ENCODE measurements at regions not wholly inside any gene's neighbourhood (a gene's known extent, or its start where the extent isn't known, plus 50 kb on each side); places are given as distances from the start of the nearest gene placed in this dataset.
A peak's percentile ranks its signal among the peaks of the same experiment; 100 is the strongest.

- no peak overlapping the region for H2AFZ ChIP-seq (ENCODE audit: low read depth, low read length)
- H3K36me3 ChIP-seq (ENCODE audit: insufficient read depth, low read length) = no peaks in the 10 kb centered on the region
- no peak overlapping the region for H3K4me2 ChIP-seq (ENCODE audit: low read length)
- H3K4me3 ChIP-seq (ENCODE audit: low read length) = no peak overlapping the region
- no peak overlapping the region for H3K27ac ChIP-seq (ENCODE audit: low read length)
- H4K20me1 ChIP-seq (ENCODE audit: insufficient read depth) = no peaks in the 10 kb centered on the region
- H3K9me2 ChIP-seq (ENCODE audit: insufficient read depth, low read length) = no peaks in the 10 kb centered on the region
- no peak for TF ChIP-seq RAD21 (conservative IDR thresholded peaks at IDR 0.05)
- peak; percentile 57 for TF ChIP-seq POLR2AphosphoS5 (IDR thresholded peaks at IDR 0.05)
- no peaks in the 10 kb centered on the region for H3K79me2 ChIP-seq (replicated peaks; ENCODE audit: insufficient read depth, low read length)
- no peaks in the 10 kb centered on the region for H3F3A ChIP-seq (ENCODE audit: insufficient read depth, low read length, poor library complexity, severe bottlenecking)
- no peaks in the 10 kb centered on the region for H3K9me3 ChIP-seq (ENCODE audit: low read length)
- H3K27me3 ChIP-seq (ENCODE audit: insufficient read depth, low read depth, low read length) = no peaks in the 10 kb centered on the region
- H3K9ac ChIP-seq (ENCODE audit: low read length) = no peak overlapping the region
Measured at GRCh38 chr9:119047513-119048307, 321.5 kb downstream of the BRINP1 start.

- Histone ChIP-seq H4K20me1 (ENCODE audit: insufficient read depth) (no peaks in the 10 kb centered on the region), H3K4me3 (ENCODE audit: low read length) (no peak overlapping the region)
Measured at GRCh38 chr9:119050281-119050680, 319.0 kb downstream of the BRINP1 start.

More at GRCh38 chr9:119050281-119050680, 319.0 kb downstream of the BRINP1 start:
- Histone ChIP-seq H3K9me2 (ENCODE audit: insufficient read depth, low read length) (no peaks in the 10 kb centered on the region), H3K27me3 (ENCODE audit: insufficient read depth, low read depth, low read length) (no peaks in the 10 kb centered on the region), H3K79me2 (replicated peaks; ENCODE audit: insufficient read depth, low read length) (no peaks in the 10 kb centered on the region), H3K36me3 (ENCODE audit: insufficient read depth, low read length) (no peaks in the 10 kb centered on the region), H3K9ac (ENCODE audit: low read length) (no peak overlapping the region), H3K9me3 (ENCODE audit: low read length) (no peaks in the 10 kb centered on the region), H3K27ac (ENCODE audit: low read length) (no peak overlapping the region), H2AFZ (ENCODE audit: low read depth, low read length) (no peak overlapping the region), H3K4me2 (ENCODE audit: low read length) (no peak overlapping the region), H3F3A (ENCODE audit: insufficient read depth, low read length, poor library complexity, severe bottlenecking) (no peaks in the 10 kb centered on the region)
- no peak for TF ChIP-seq EZH2 (IDR thresholded peaks at IDR 0.05; ENCODE audit: borderline replicate concordance, insufficient read depth, low read length, poor library complexity, severe bottlenecking)
- TF ChIP-seq TAF1 (IDR thresholded peaks at IDR 0.05; ENCODE audit: low read depth) = no peak
- no peak for TF ChIP-seq POLR2AphosphoS5 (IDR thresholded peaks at IDR 0.05)
- TF ChIP-seq CTCF (IDR thresholded peaks at IDR 0.05; ENCODE audit: poor library complexity, severe bottlenecking) = no peak
- TF ChIP-seq EP300 (conservative IDR thresholded peaks at IDR 0.05; ENCODE audit: poor library complexity, severe bottlenecking) = no peak
- no peak for TF ChIP-seq REST (IDR thresholded peaks at IDR 0.05; ENCODE audit: borderline replicate concordance)
- no peak for TF ChIP-seq RAD21 (conservative IDR thresholded peaks at IDR 0.05)
- TF ChIP-seq SMC3 (conservative IDR thresholded peaks at IDR 0.05; ENCODE audit: poor library complexity) = no peak
- no peak for TF ChIP-seq MXI1 (conservative IDR thresholded peaks at IDR 0.05; ENCODE audit: poor library complexity, severe bottlenecking)

Measured in neural cell (in vitro differentiated cells).